ENCODE measurements at regions not wholly inside any gene's neighbourhood (a gene's known extent, or its start where the extent isn't known, plus 50 kb on each side); places are given as distances from the start of the nearest gene placed in this dataset.

GRCh38 chr10:45532480-45532879 is 140.1 kb downstream of the ZFAND4 start:
- H4K20me1 ChIP-seq (ENCODE audit: control insufficient read depth, insufficient read depth, low read length, poor library complexity, severe bottlenecking) = peaks cover 48% of the 10 kb centered on the region
- H3K27ac Mint-ChIP-seq = no peak overlapping the region
- H3K27ac ChIP-seq (ENCODE audit: low read length in 2 of 2) = no peak overlapping the region
- peaks cover 21% of the 10 kb centered on the region for H3K4me1 Mint-ChIP-seq
- ChIA-PET POLR2A (no interaction called here), CTCF (no interaction called here)
- no peak overlapping the region for H2AFZ ChIP-seq (ENCODE audit: insufficient read depth, low read depth, low read length, poor library complexity, severe bottlenecking)
- peaks cover 0 to 7% (median 0%) of the 10 kb centered on the region in 3 donors for H3K9me3 ChIP-seq (ENCODE audit: control extremely low read depth in 1 of 3, control insufficient read depth in 2 of 3, insufficient read depth in 1 of 3, low read length in 2 of 3)
- H3K4me2 ChIP-seq (replicated peaks; ENCODE audit: low read depth, low read length, poor library complexity, severe bottlenecking) = no peak overlapping the region
- no peaks in the 10 kb centered on the region for H3K9me3 Mint-ChIP-seq (ENCODE audit: insufficient read depth)
- no peaks in the 10 kb centered on the region for H3K4me1 ChIP-seq (ENCODE audit: control insufficient read depth in 2 of 2, insufficient read depth in 2 of 2, low read length in 2 of 2)
- whole genome bisulfite sequencing (ENCODE audit: insufficient coverage) = no CpG with 5 or more reads among the region's 1 CpG
- DNase-seq (no peak), ATAC-seq (ENCODE audit: low read depth) (no peak)
- peaks cover 9 to 21% of the 10 kb centered on the region in 2 experiments for H3K36me3 ChIP-seq (replicated peaks in 1 of 2; ENCODE audit: control extremely low read depth in 1 of 2, control insufficient read depth in 1 of 2, extremely low read depth in 1 of 2, insufficient read depth in 2 of 2, low read length in 1 of 2)
- H3K9ac ChIP-seq (ENCODE audit: low read length) = no peak overlapping the region
- no peaks in the 10 kb centered on the region for H3K27me3 ChIP-seq (replicated peaks in 1 of 4; ENCODE audit: control extremely low read depth in 1 of 4, control insufficient read depth in 3 of 4, insufficient read depth in 4 of 4, low read length in 3 of 4)
- TF ChIP-seq CTCF (IDR thresholded peaks at IDR 0.05) = no peak
- TF ChIP-seq EZH2 (IDR thresholded peaks at IDR 0.05; ENCODE audit: borderline replicate concordance, insufficient read depth, low read depth, low read length, poor library complexity, severe bottlenecking) = no peak
- no peak overlapping the region for H3K4me3 ChIP-seq (ENCODE audit: control extremely low read depth in 1 of 5, extremely low read depth in 1 of 5, insufficient read depth in 1 of 5, low read depth in 2 of 5, low read length in 4 of 5)
- H3K27me3 Mint-ChIP-seq = no peaks in the 10 kb centered on the region
- H3K79me2 ChIP-seq (ENCODE audit: control insufficient read depth, insufficient read depth, low read length) = peaks cover 77% of the 10 kb centered on the region
- intact Hi-C loops (cut with micrococcal nuclease) = no loop called here
- H3K4me3 Mint-ChIP-seq = no peak overlapping the region

- H3K4me2 ChIP-seq (replicated peaks; ENCODE audit: low read depth, low read length, poor library complexity, severe bottlenecking) = no peak overlapping the region
- no peaks in the 10 kb centered on the region for H3K27me3 ChIP-seq (replicated peaks in 1 of 4; ENCODE audit: control extremely low read depth in 1 of 4, control insufficient read depth in 3 of 4, insufficient read depth in 4 of 4, low read length in 3 of 4)
- no peaks in the 10 kb centered on the region for H3K27me3 Mint-ChIP-seq
- 75% methylated on average over 2 of the region's 3 CpGs for WGBS (ENCODE audit: insufficient coverage)
- no peak for DNase-seq
- H3K27ac ChIP-seq (ENCODE audit: low read length in 2 of 2) = no peak overlapping the region
- H2AFZ ChIP-seq (ENCODE audit: insufficient read depth, low read depth, low read length, poor library complexity, severe bottlenecking) = no peak overlapping the region
- peaks cover 0 to 3% (median 0%) of the 10 kb centered on the region in 3 donors for H3K9me3 ChIP-seq (ENCODE audit: control extremely low read depth in 1 of 3, control insufficient read depth in 2 of 3, insufficient read depth in 1 of 3, low read length in 2 of 3)
- CTCF ChIA-PET = interaction anchor here (0.8 kb wide), 1 partner anchor 146 kb away, joined by 5 read pairs; the partner anchor contains the start of gene ZFAND4
- no peak overlapping the region for H3K4me3 ChIP-seq (ENCODE audit: control extremely low read depth in 1 of 5, extremely low read depth in 1 of 5, insufficient read depth in 1 of 5, low read depth in 2 of 5, low read length in 4 of 5)
- H3K79me2 ChIP-seq (ENCODE audit: control insufficient read depth, insufficient read depth, low read length) = peaks cover 85% of the 10 kb centered on the region
- no peak overlapping the region for H3K27ac Mint-ChIP-seq
- H3K9ac ChIP-seq (ENCODE audit: low read length) = no peak overlapping the region
- H3K9me3 Mint-ChIP-seq (ENCODE audit: insufficient read depth) = no peaks in the 10 kb centered on the region
- intact Hi-C loops (cut with micrococcal nuclease) = no loop called here
- peaks cover 6% of the 10 kb centered on the region in 2 experiments for H3K36me3 ChIP-seq (replicated peaks in 1 of 2; ENCODE audit: control extremely low read depth in 1 of 2, control insufficient read depth in 1 of 2, extremely low read depth in 1 of 2, insufficient read depth in 2 of 2, low read length in 1 of 2)
- POLR2A ChIA-PET = no interaction called here
- TF ChIP-seq CTCF (IDR thresholded peaks at IDR 0.05) = no peak
- TF ChIP-seq EZH2 (IDR thresholded peaks at IDR 0.05; ENCODE audit: borderline replicate concordance, insufficient read depth, low read depth, low read length, poor library complexity, severe bottlenecking) = no peak
- H3K4me1 ChIP-seq (ENCODE audit: control insufficient read depth in 2 of 2, insufficient read depth in 2 of 2, low read length in 2 of 2) = peaks cover 0 to 3% of the 10 kb centered on the region in 2 donors
- peaks cover 43% of the 10 kb centered on the region for H3K4me1 Mint-ChIP-seq
- no peak overlapping the region for H3K4me3 Mint-ChIP-seq
- H4K20me1 ChIP-seq (ENCODE audit: control insufficient read depth, insufficient read depth, low read length, poor library complexity, severe bottlenecking) = peaks cover 51% of the 10 kb centered on the region
- ATAC-seq (ENCODE audit: low read depth) = no peak
These were observed 146.2 kb downstream of the ZFAND4 start for GRCh38 chr10:45526309-45526905.
